ENCODE measurements at regions not wholly inside any gene's neighbourhood (a gene's known extent, or its start where the extent isn't known, plus 50 kb on each side); places are given as distances from the start of the nearest gene placed in this dataset.

GRCh38 chr4:149029056-149029651 is 586.9 kb upstream of the NR3C2 start:
- TF ChIP-seq CTCF (IDR thresholded peaks at IDR 0.05) (no peak), POLR2A (IDR thresholded peaks at IDR 0.05) (no peak)
